Large intestine (tissue), 3 donors: ENCODE measurements at regions not wholly inside any gene's neighbourhood (a gene's known extent, or its start where the extent isn't known, plus 50 kb on each side); places are given as distances from the start of the nearest gene placed in this dataset.

Source experiments
- DNase-seq, 2 donors: peaks; one replicate each; pipeline versions ENCODE4 v3.0.0 to v3.0.0-alpha.2; 2013
- H3K27ac ChIP-seq: one replicate; pipeline ENCODE4 v1.5.1; 2013; ENCODE audit warnings: low read length
- H3K27me3 ChIP-seq: 2 replicates; pipeline ENCODE4 v1.6.1; 2013; ENCODE audit warnings: low read length; ENCODE audit not compliant: control insufficient read depth, insufficient read depth
- H3K36me3 ChIP-seq: 2 replicates; pipeline ENCODE4 v1.6.1; 2013; ENCODE audit warnings: low read length; ENCODE audit not compliant: control insufficient read depth, insufficient read depth
- H3K4me1 ChIP-seq: one replicate; pipeline ENCODE4 v1.6.1; 2013; ENCODE audit warnings: low read length; ENCODE audit not compliant: control insufficient read depth, insufficient read depth
- H3K4me3 ChIP-seq: one replicate; pipeline ENCODE4 v1.5.1; 2013; ENCODE audit warnings: low read length
- H3K9me3 ChIP-seq: one replicate; pipeline ENCODE4 v1.6.1; 2013; ENCODE audit warnings: mild to moderate bottlenecking, low read depth, low read length, moderate library complexity; ENCODE audit not compliant: control insufficient read depth
- WGBS: methylation state at CpG from one replicate; pipeline ENCODE4 v1.1.5; 2013; ENCODE audit warnings: low lambda C conversion rate; ENCODE audit not compliant: insufficient coverage; 5-methylcytosine and 5-hydroxymethylcytosine counted together

GRCh38 chr9:82538634-82539033, 524.3 kb downstream of the RASEF start:
- Histone ChIP-seq H3K9me3 (no peaks in the 10 kb centered on the region), H3K4me3 (no peak overlapping the region), H3K4me1 (no peaks in the 10 kb centered on the region), H3K36me3 (no peaks in the 10 kb centered on the region), H3K27ac (no peak overlapping the region), H3K27me3 (no peaks in the 10 kb centered on the region)
- DNase-seq = no peak
- 100% methylated on average over 1 of the region's 1 CpG for WGBS

DNA sequence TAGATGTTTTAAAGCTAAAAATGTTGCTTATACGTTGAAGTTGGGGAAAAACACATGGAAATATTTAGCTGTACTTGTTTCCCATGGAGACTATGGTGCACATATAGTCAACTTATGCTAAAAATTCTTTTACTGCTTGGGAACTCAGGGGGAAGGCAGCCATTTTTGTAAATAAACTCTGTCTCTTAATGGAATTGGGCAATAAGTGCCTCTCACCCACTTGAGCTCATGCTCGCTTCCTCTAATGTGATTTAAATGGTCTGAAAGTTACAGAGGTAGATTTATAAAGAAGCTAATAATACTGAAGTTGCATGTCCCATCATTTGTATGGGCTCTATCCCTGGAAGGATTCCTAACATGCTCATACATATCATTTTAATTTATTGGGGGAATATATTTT, 523.8 kb downstream of the RASEF start:
- Histone ChIP-seq H3K4me1 (no peaks in the 10 kb centered on the region), H3K9me3 (no peaks in the 10 kb centered on the region), H3K27ac (no peak overlapping the region), H3K27me3 (no peaks in the 10 kb centered on the region), H3K4me3 (no peak overlapping the region), H3K36me3 (no peaks in the 10 kb centered on the region)
- DNase-seq = no peak
- WGBS = 100% methylated on average over 1 of the region's 2 CpGs

GRCh38 chr9:82539856-82540579, 522.9 kb downstream of the RASEF start:
- DNase-seq = no peak
- H3K4me3 ChIP-seq = no peak overlapping the region
- H3K27me3 ChIP-seq = no peaks in the 10 kb centered on the region
- H3K9me3 ChIP-seq = no peaks in the 10 kb centered on the region
- WGBS = no CpG with 5 or more reads among the region's 2 CpGs
- no peak overlapping the region for H3K27ac ChIP-seq
- no peaks in the 10 kb centered on the region for H3K36me3 ChIP-seq
- no peaks in the 10 kb centered on the region for H3K4me1 ChIP-seq

GRCh38 chr9:82543726-82544125, 519.2 kb downstream of the RASEF start:
- DNase-seq = no peak
- no peaks in the 10 kb centered on the region for H3K9me3 ChIP-seq
- H3K36me3 ChIP-seq = no peaks in the 10 kb centered on the region
- no peak overlapping the region for H3K27ac ChIP-seq
- no peaks in the 10 kb centered on the region for H3K27me3 ChIP-seq
- no peaks in the 10 kb centered on the region for H3K4me1 ChIP-seq
- no peak overlapping the region for H3K4me3 ChIP-seq

DNA sequence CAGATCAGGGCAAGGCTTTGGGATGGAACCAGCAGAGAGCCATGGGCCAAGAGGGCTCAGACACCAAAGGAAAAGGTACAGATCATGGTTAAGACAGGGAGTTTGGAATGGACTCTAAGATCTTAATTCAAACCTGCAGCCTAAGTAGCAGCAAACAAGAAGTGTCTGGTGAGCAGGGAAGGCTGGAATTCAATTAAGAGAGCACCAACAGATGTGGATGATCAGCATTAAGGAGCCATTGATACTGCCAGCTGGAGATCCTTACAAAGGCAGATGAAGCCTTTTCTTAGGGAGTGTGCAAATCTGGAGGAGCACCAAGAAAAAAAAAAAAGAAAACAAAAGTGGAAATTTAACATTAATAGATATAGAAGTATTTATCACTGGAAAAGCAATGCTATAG, 516.8 kb downstream of the RASEF start:
- no peaks in the 10 kb centered on the region for H3K9me3 ChIP-seq
- H3K4me3 ChIP-seq = no peak overlapping the region
- H3K36me3 ChIP-seq = no peaks in the 10 kb centered on the region
- no peaks in the 10 kb centered on the region for H3K27me3 ChIP-seq
- no peaks in the 10 kb centered on the region for H3K4me1 ChIP-seq
- no peak overlapping the region for H3K27ac ChIP-seq
- no peak for DNase-seq

GRCh38 chr9:82547995-82548394, 514.9 kb downstream of the RASEF start:
- H3K4me3 ChIP-seq = no peak overlapping the region
- no peak overlapping the region for H3K27ac ChIP-seq
- no peaks in the 10 kb centered on the region for H3K9me3 ChIP-seq
- DNase-seq = no peak
- no CpG with 5 or more reads among the region's 1 CpG for WGBS
- no peaks in the 10 kb centered on the region for H3K36me3 ChIP-seq
- no peaks in the 10 kb centered on the region for H3K27me3 ChIP-seq
- no peaks in the 10 kb centered on the region for H3K4me1 ChIP-seq

DNA sequence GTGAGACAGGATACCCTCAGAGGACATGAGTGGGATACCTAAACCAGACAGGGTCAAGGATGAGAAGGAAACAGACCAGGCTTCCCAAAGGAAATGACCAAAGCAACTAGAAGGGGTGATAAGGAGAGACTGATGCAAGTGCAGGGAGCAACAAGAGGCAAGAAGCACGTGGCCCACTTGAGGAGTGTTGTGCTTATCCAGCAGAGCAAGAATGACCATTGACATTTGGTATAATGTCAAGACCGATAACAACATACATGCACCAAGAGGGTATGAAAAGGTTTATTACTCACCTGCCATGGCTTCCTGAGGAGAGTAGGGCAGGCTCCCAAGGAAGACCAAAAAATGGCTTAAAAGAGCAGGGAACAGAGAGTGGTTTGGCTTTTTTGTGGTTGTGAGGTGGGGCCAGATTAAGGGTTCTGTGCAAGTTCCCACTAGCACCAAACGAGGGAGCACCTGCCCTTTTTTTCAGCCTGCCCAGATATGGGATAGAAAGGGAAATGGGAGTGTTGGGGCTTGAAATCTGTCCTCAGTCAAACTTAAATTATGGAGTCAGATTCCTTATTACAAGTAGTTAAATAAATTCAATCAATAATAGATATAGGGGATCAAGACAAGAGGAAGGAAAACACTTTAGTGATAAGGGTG, 513.6 kb downstream of the RASEF start:
- H3K4me3 ChIP-seq = no peak overlapping the region
- no peaks in the 10 kb centered on the region for H3K27me3 ChIP-seq
- DNase-seq = no peak
- no peak overlapping the region for H3K27ac ChIP-seq
- no peaks in the 10 kb centered on the region for H3K9me3 ChIP-seq
- WGBS = 86% methylated on average over 1 of the region's 3 CpGs
- no peaks in the 10 kb centered on the region for H3K4me1 ChIP-seq
- H3K36me3 ChIP-seq = no peaks in the 10 kb centered on the region

GRCh38 chr9:82552784-82553183, 510.2 kb downstream of the RASEF start:
- H3K27ac ChIP-seq = no peak overlapping the region
- DNase-seq = no peak
- H3K4me1 ChIP-seq = no peaks in the 10 kb centered on the region
- H3K4me3 ChIP-seq = no peak overlapping the region
- H3K36me3 ChIP-seq = no peaks in the 10 kb centered on the region
- no peaks in the 10 kb centered on the region for H3K27me3 ChIP-seq
- no CpG with 5 or more reads among the region's 2 CpGs for WGBS
- H3K9me3 ChIP-seq = no peaks in the 10 kb centered on the region

DNA sequence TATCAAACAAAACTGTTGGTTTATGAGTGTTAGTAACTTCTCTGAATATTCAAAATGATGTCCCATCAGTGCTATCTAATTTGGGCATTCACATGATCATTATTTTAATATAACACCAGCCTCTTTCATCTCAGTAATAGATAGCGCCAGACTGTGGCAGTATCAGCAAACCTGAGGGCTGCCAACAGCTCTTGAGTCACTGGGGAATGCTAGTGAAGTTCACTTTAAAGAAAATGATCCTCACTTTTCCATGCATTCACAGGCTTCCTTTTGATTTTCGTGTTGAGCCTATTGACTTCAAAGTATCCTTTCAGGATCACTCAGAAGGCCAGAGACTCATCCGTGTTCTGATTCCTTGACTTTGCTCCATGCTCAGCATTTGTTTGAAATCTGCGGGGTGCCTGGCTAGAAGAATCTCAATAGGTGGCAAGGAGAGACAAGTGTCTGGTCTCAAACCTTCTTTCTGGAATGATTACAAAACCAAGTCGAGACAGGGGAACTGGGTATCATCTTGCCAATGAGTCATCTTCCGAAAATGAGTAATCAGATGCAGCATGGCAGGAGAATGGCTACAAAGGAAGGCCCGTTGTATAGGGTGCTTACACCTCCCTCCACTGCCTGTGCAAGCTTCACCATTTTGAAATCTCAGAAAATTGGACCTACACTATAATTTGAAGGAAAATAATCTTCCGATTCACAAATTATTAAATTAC, 509.1 kb downstream of the RASEF start:
- DNase-seq = no peak

GRCh38 chr9:82554381-82554780, 508.6 kb downstream of the RASEF start:
- peaks cover 9% of the 10 kb centered on the region for H3K4me1 ChIP-seq
- WGBS = 100% methylated on average over 1 of the region's 3 CpGs

More for the DNA sequence above, 509.1 kb downstream of the RASEF start:
- no peaks in the 10 kb centered on the region for H3K9me3 ChIP-seq
- H3K4me3 ChIP-seq = no peak overlapping the region
- peaks cover 6% of the 10 kb centered on the region for H3K4me1 ChIP-seq
- no peak overlapping the region for H3K27ac ChIP-seq
- no peaks in the 10 kb centered on the region for H3K36me3 ChIP-seq
- H3K27me3 ChIP-seq = no peaks in the 10 kb centered on the region
- 100% methylated on average over 2 of the region's 8 CpGs for WGBS

More at GRCh38 chr9:82554381-82554780, 508.6 kb downstream of the RASEF start:
- no peaks in the 10 kb centered on the region for H3K9me3 ChIP-seq
- no peak for DNase-seq
- H3K4me3 ChIP-seq = no peak overlapping the region
- H3K27ac ChIP-seq = no peak overlapping the region
- H3K27me3 ChIP-seq = no peaks in the 10 kb centered on the region
- no peaks in the 10 kb centered on the region for H3K36me3 ChIP-seq
